H9 (cell line): ENCODE measurements at regions not wholly inside any gene's neighbourhood (a gene's known extent, or its start where the extent isn't known, plus 50 kb on each side); places are given as distances from the start of the nearest gene placed in this dataset.

Experiments used
- DNase-seq: peaks from one replicate; pipeline ENCODE4 v3.0.0-alpha.2; 2017
- H2AFZ ChIP-seq: one replicate; pipeline ENCODE4 v1.6.1; 2013; ENCODE audit warnings: mild to moderate bottlenecking, low read length, control low read depth, moderate library complexity
- H2AK5ac ChIP-seq: 2 replicates; pipeline ENCODE4 v1.6.1; 2013; ENCODE audit warnings: low read length, control low read depth, mixed read lengths; ENCODE audit not compliant: insufficient read length
- H2BK120ac ChIP-seq: one replicate; pipeline ENCODE4 v1.6.1; 2013; ENCODE audit warnings: low read depth, mild to moderate bottlenecking, low read length, control low read depth, inconsistent platforms; ENCODE audit not compliant: poor library complexity, severe bottlenecking
- H2BK12ac ChIP-seq: 2 replicates; pipeline ENCODE4 v1.6.1; 2013; ENCODE audit warnings: low read length, control low read depth, mixed read lengths, low read depth; ENCODE audit not compliant: insufficient read length
- H2BK15ac ChIP-seq: 2 replicates; pipeline ENCODE4 v1.6.1; 2013; ENCODE audit warnings: low read depth, low read length, control low read depth
- H2BK20ac ChIP-seq: one replicate; pipeline ENCODE4 v1.6.1; 2013; ENCODE audit warnings: low read depth, mild to moderate bottlenecking, low read length, control low read depth, inconsistent platforms; ENCODE audit not compliant: poor library complexity, severe bottlenecking
- H2BK5ac ChIP-seq: 2 replicates; pipeline ENCODE4 v1.6.1; 2013; ENCODE audit warnings: low read length, control low read depth, mixed read lengths; ENCODE audit not compliant: insufficient read length
- H3K14ac ChIP-seq: 2 replicates; pipeline ENCODE4 v1.6.1; 2013; ENCODE audit warnings: low read length, control low read depth; ENCODE audit not compliant: insufficient read depth
- H3K18ac ChIP-seq: 2 replicates; pipeline ENCODE4 v1.6.1; 2013; ENCODE audit warnings: low read depth, mild to moderate bottlenecking, mixed read lengths, low read length, control low read depth; ENCODE audit not compliant: insufficient read length
- H3K23ac ChIP-seq: 2 replicates; pipeline ENCODE4 v1.6.1; 2013; ENCODE audit warnings: low read length, control low read depth, mixed read lengths, low read depth; ENCODE audit not compliant: insufficient read length
- H3K23me2 ChIP-seq: 2 replicates; pipeline ENCODE4 v1.6.1; 2013; ENCODE audit warnings: low read depth, mild to moderate bottlenecking, mixed read lengths, low read length, control low read depth; ENCODE audit not compliant: insufficient read length, poor library complexity, severe bottlenecking
- H3K27ac ChIP-seq: 2 replicates; pipeline ENCODE4 v1.5.1; 2013; ENCODE audit warnings: low read length, control low read depth, mixed read lengths, low read depth; ENCODE audit not compliant: insufficient read length
- H3K27me3 ChIP-seq: 2 replicates; pipeline ENCODE4 v1.6.1; 2013; ENCODE audit warnings: low read length, control low read depth, inconsistent platforms; ENCODE audit not compliant: insufficient read depth
- H3K4ac ChIP-seq: 2 replicates; pipeline ENCODE4 v1.6.1; 2013; ENCODE audit warnings: low read depth, mild to moderate bottlenecking, control low read depth, inconsistent platforms, low read length, moderate library complexity
- H3K4me1 ChIP-seq: 2 replicates; pipeline ENCODE4 v1.6.1; 2013; ENCODE audit warnings: low read length, control low read depth, inconsistent platforms; ENCODE audit not compliant: insufficient read depth
- H3K4me2 ChIP-seq: 2 replicates; pipeline ENCODE4 v1.6.1; 2013; ENCODE audit warnings: low read length, control low read depth, mixed read lengths; ENCODE audit not compliant: insufficient read length, insufficient read depth
- H3K56ac ChIP-seq: 2 replicates; pipeline ENCODE4 v1.6.1; 2013; ENCODE audit warnings: low read depth, mild to moderate bottlenecking, mixed read lengths, low read length, control low read depth; ENCODE audit not compliant: insufficient read length
- H3K79me1 ChIP-seq: 2 replicates; pipeline ENCODE4 v1.6.1; 2013; ENCODE audit warnings: low read depth, mild to moderate bottlenecking, moderate library complexity, low read length, control low read depth, inconsistent platforms; ENCODE audit not compliant: insufficient read depth, poor library complexity, severe bottlenecking
- H3K79me2 ChIP-seq: 2 replicates; pipeline ENCODE4 v1.6.1; 2013; ENCODE audit warnings: low read length, control low read depth, inconsistent platforms; ENCODE audit not compliant: insufficient read depth
- H3K9ac ChIP-seq: 2 replicates; pipeline ENCODE4 v1.6.1; 2013; ENCODE audit warnings: low read length, control low read depth, mixed read lengths; ENCODE audit not compliant: insufficient read length; ENCODE audit errors: extremely low read depth
- H3K9me3 ChIP-seq: one replicate; pipeline ENCODE4 v1.6.1; 2013; ENCODE audit warnings: low read depth, low read length, inconsistent platforms; ENCODE audit not compliant: control insufficient read depth
- H3T11ph ChIP-seq: one replicate; pipeline ENCODE4 v1.6.1; 2013; ENCODE audit warnings: mild to moderate bottlenecking, low read length, control low read depth, inconsistent platforms
- H4K20me1 ChIP-seq: one replicate; pipeline ENCODE4 v1.6.1; 2013; ENCODE audit not compliant: control insufficient read depth, insufficient read length, insufficient read depth
- H4K5ac ChIP-seq: 2 replicates; pipeline ENCODE4 v1.6.1; 2013; ENCODE audit warnings: low read depth, mild to moderate bottlenecking, mixed read lengths, low read length, control low read depth; ENCODE audit not compliant: insufficient read length
- H4K8ac ChIP-seq: replicated peaks from 2 replicates; pipeline ENCODE4 v1.6.1; 2013; ENCODE audit warnings: low read length, control low read depth, mixed read lengths, low read depth; ENCODE audit not compliant: insufficient read length
- H4K91ac ChIP-seq: 2 replicates; pipeline ENCODE4 v1.6.1; 2013; ENCODE audit warnings: low read depth, mild to moderate bottlenecking, moderate library complexity, mixed read lengths, low read length, control low read depth; ENCODE audit not compliant: insufficient read length
- H3K27ac Mint-ChIP-seq, 3 experiments: 2 replicates in 2 of 3; 3 replicates in 1 of 3; pipeline ENCODE4 v1.8.0; 2020 to 2021; ENCODE audit warnings: mixed read lengths in 3 of 3, mild to moderate bottlenecking in 1 of 3, moderate library complexity in 1 of 3
- H3K27me3 Mint-ChIP-seq: 2 replicates; pipeline ENCODE4 v1.8.0; 2021; ENCODE audit warnings: low read depth, mild to moderate bottlenecking, moderate library complexity, mixed read lengths
- H3K36me3 Mint-ChIP-seq, 3 experiments: 2 replicates in 2 of 3; 3 replicates in 1 of 3; pipeline ENCODE4 v1.8.0; 2020 to 2021; ENCODE audit warnings: low read depth in 3 of 3, mixed read lengths in 3 of 3; ENCODE audit not compliant: insufficient read depth in 1 of 3
- H3K4me1 Mint-ChIP-seq, 2 experiments: 2 replicates each; pipeline ENCODE4 v1.8.0; 2020; ENCODE audit warnings: mixed read lengths in 2 of 2
- H3K4me3 Mint-ChIP-seq, 2 experiments: 2 replicates in 1 of 2; 3 replicates in 1 of 2; pipeline ENCODE4 v1.8.0; 2020 to 2021; ENCODE audit warnings: mild to moderate bottlenecking in 2 of 2, mixed read lengths in 2 of 2, moderate library complexity in 1 of 2
- H3K9me3 Mint-ChIP-seq, 2 experiments: 2 replicates in 1 of 2; 3 replicates in 1 of 2; pipeline ENCODE4 v1.8.0; 2020; ENCODE audit warnings: mild to moderate bottlenecking in 2 of 2, mixed read lengths in 2 of 2, moderate library complexity in 1 of 2
- WGBS: extraction: QIAGEN DNeasy Blood & Tissue Kit; methylation state at CpG from one replicate; pipeline ENCODE4 v1.1.7; 2013; ENCODE audit warnings: missing lambda C conversion rate, low lambda C conversion rate, mixed read lengths; ENCODE audit not compliant: insufficient read length; ENCODE audit errors: extremely low coverage; 5-methylcytosine and 5-hydroxymethylcytosine counted together
- TF ChIP-seq, protein P1 (sequence below): fragments of 200-600 bp; sonication (generic); conservative IDR thresholded peaks from 3 replicates; pipeline ENCODE4 v1.8.0; 2021; ENCODE audit warnings: antibody characterized with exemption, mild to moderate bottlenecking

DNA sequence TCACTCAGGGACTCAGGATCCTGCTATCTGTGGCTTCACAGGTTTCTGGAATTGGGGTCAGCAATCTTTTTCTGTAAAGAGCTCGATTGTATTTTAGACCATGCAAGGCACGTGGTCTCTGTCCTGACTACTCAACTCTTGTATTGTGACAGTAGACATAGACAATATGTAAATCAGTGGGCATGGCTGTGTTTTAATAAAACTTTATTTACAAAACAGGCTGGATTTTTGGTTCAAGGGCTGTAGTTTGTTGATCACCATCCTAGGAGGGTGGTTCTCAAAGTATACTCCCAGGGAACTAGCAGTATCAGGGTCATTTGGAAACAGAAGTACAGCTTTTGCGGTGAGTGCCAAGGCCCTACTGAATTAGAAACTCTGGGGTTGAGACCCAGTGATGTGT, 108.2 kb upstream of the CRHR1 start:
- H3K23ac ChIP-seq: no peak overlapping the region
- H3K18ac ChIP-seq: no peak overlapping the region
- Mint-ChIP-seq H3K36me3 (no peaks in the 10 kb centered on the region), H3K4me3 (no peak overlapping the region), H3K9me3 (no peaks in the 10 kb centered on the region; a peak in 1 of 5 replicates), H3K27ac (no peak overlapping the region), H3K27me3 (peaks cover 23% of the 10 kb centered on the region), H3K4me1 (no peaks in the 10 kb centered on the region)
- H3K23me2 ChIP-seq: no peaks in the 10 kb centered on the region
- no peak overlapping the region for H3T11ph ChIP-seq
- no peak overlapping the region for H3K56ac ChIP-seq
- H3K4ac ChIP-seq: no peak overlapping the region
- H2BK20ac ChIP-seq: no peak overlapping the region
- H3K79me1 ChIP-seq: no peaks in the 10 kb centered on the region
- no CpG with 5 or more reads among the region's 3 CpGs for WGBS
- TF ChIP-seq, protein P1, sequence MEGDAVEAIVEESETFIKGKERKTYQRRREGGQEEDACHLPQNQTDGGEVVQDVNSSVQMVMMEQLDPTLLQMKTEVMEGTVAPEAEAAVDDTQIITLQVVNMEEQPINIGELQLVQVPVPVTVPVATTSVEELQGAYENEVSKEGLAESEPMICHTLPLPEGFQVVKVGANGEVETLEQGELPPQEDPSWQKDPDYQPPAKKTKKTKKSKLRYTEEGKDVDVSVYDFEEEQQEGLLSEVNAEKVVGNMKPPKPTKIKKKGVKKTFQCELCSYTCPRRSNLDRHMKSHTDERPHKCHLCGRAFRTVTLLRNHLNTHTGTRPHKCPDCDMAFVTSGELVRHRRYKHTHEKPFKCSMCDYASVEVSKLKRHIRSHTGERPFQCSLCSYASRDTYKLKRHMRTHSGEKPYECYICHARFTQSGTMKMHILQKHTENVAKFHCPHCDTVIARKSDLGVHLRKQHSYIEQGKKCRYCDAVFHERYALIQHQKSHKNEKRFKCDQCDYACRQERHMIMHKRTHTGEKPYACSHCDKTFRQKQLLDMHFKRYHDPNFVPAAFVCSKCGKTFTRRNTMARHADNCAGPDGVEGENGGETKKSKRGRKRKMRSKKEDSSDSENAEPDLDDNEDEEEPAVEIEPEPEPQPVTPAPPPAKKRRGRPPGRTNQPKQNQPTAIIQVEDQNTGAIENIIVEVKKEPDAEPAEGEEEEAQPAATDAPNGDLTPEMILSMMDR: no peak
- H3K9ac ChIP-seq: no peak overlapping the region
- H3K4me2 ChIP-seq: no peak overlapping the region
- no peaks in the 10 kb centered on the region for H3K27me3 ChIP-seq
- no peak overlapping the region for H2BK120ac ChIP-seq
- no peak for DNase-seq
- H2BK5ac ChIP-seq: no peak overlapping the region
- no peak overlapping the region for H2BK12ac ChIP-seq
- no peak overlapping the region for H3K27ac ChIP-seq
- H3K4me1 ChIP-seq: no peaks in the 10 kb centered on the region
- H4K91ac ChIP-seq: no peak overlapping the region
- H2BK15ac ChIP-seq: no peak overlapping the region
- no peaks in the 10 kb centered on the region for H3K9me3 ChIP-seq
- H3K79me2 ChIP-seq: no peaks in the 10 kb centered on the region
- no peak overlapping the region for H4K8ac ChIP-seq
- H4K5ac ChIP-seq: no peak overlapping the region
- H2AK5ac ChIP-seq: no peak overlapping the region
- H4K20me1 ChIP-seq: no peaks in the 10 kb centered on the region
- no peak overlapping the region for H2AFZ ChIP-seq
- H3K14ac ChIP-seq: no peak overlapping the region
